ENCODE measurements at regions not wholly inside any gene's neighbourhood (a gene's known extent, or its start where the extent isn't known, plus 50 kb on each side); places are given as distances from the start of the nearest gene placed in this dataset.

DNA sequence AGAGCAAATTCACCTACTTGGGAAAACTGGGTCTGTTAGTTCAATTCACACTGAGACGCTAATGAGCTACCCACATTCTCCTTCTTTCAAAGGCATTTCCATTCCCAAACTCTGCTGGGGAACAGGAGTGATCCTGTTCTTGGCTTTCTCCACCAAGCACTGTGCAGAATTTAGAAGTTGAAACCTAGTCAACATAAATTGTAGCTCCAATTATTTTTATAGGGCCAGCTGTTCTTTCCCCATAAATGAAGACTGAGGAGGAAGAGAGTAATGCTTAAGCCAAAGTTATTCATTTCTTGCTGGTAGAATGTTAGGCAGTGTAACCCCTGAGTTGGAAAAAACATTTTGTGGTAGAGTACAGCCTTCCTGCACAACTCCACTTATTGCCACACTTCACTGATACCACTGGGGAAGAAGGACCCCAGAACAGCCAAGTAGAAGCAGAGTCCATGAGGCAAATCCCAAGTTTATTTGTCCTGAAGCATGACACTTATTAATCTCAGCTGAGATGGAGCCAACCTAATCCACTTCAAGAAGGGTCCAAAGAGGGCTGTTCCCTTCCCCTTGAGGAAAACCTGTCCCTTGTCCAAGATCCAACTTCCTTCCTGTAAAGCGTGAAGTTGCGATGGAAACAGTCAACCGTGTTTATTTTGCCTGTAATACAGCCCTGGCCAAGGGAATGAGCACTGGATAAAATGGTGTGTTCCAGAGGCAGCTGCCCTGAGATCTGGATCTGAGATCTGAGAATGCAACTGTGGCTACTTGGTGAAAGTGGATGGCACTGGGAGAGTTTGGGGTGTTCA, 151.8 kb downstream of the TBX5 start:
- DNase-seq (ENCODE audit: low spot score): no peak

DNA sequence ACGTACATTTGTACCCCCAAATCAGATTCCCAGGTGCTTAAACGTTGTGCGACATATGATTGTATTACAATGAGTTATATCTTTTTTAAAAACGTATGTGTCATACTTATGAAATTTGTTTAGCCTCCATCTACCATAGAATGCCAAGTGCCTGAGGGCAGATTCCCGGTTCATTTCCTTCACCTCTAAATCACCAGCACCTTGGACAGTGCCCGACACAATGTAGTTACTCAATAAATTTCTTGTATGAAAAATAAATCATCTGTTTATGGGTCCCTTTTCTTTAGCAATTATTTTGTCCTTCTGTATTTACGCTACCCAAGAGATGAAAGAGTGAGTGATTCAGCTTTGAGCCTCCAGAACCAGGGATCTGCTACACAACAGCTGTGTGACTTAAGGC, 157.4 kb downstream of the TBX5 start:
- no peak for DNase-seq (ENCODE audit: low spot score)

DNA sequence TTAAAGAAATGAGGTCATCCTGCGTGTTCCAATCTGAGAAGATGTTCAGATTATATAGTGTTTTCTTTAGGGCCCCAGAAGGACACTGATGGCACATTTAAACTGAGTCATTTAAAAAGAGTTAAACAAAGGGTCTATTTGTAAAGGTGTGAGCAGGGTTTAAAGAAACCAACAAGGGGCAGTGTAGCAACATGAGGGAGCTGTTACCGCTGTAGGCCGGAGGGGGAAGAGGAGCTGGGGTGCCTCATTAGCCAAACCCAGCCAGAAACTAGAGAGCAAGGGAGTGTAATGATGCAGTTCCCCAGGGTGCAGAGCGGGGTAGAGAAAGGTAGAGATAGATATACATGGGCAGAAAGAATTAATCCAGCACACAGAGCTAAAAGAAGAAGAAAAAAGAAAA, 160.4 kb downstream of the TBX5 start:
- peak; percentile 46 for DNase-seq (ENCODE audit: low spot score)

DNA sequence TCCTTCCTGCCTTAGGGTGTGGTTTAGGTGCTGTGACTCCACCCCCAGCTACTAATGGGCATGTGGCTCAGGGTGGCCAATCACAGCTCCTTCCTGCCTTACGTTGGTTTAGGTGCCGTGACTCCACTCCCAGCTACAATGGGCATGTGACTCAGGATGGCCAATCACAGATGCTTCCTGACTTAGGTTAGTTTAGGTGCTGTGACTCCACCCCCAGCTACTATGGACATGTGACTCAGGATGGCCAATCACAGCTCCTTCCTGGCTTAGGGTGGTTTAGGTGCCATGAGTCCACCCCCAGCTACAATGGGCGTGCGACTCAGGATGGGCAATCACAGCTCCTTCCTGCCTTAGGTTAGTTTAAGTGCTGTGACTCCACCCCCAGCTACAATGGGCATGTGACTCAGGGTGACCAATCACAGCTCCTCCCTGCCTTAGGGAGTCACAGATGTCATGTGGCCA, 163.9 kb downstream of the TBX5 start:
- no peak for DNase-seq (ENCODE audit: low spot score)

DNA sequence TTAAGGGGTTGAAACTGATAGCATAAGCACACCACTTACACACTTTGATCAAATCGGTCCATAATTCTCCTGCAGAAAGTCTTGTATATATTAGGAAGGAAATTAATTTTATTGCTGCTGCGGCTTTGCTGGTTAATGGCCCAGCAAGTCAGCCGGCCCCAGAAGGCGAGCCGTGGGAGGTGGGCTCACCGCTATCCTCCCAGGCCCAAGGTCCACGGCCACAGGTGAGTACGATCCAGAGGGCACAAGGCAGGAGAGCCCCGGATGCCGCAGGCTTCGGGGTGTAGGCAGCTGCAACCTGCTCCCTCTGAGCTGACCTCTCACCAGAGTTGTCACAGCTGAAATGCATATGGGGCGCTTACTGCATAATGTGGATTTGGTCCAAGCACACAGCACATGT, 165.7 kb downstream of the TBX5 start:
- no peak for DNase-seq (ENCODE audit: low spot score)

DNA sequence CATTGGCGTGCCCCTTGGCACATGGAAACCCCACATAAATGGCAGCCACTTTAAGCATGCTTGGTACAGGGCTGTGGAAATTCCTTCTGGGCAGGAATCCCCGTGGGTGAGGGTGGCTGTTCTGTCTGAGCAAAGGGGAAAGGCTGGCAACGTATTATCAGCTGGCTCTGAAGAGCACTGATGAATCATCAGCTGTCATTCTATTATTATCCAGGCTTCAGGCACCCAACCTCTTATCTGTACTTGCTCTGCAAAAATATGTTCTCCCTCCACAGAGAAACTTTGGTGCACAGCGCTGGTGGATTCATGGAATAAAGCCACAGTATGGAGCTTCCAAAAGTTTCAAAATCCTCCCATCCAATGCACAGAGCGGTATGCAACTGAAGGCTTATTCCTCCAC, 167.1 kb downstream of the TBX5 start:
- DNase-seq (ENCODE audit: low spot score): no peak

DNA sequence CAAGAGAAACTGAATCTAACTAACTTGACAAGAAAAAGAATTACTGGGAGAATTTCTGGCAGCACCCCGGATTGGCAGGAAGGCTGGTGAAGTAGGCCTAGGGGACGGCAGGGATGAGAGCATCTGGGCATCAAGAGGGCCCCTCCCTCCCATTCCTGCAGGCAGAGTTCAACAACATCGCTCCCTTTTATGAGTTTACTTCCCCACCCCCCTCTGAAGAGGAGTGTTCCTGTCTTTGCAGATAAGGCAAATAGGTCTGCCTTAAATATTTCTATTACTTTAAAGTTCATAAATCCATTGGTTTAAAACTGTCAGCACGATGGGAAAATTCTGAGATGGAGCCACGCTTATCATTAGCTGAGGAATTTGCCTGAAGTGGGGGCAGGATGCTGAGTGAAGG, 168.7 kb downstream of the TBX5 start:
- no peak for DNase-seq (ENCODE audit: low spot score)

DNA sequence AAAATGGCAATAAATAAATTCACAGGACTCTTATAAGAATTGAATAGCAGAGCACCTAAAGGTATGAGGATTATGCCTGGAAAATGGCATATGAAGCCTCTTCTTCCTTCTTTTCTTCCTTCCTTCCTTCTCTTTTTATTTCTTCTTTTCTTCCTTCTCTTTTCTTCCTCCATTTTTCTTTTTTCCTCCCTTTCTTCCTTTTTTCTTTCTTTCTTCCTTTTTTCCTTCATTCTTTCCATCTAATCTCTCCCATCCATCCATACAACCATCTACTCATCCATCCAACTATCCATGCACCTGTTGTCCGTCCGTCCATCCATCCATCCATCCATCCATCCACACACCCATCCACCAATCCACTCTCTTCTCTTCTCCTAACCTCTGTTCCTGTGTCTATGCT, 173.8 kb downstream of the TBX5 start:
- no peak for DNase-seq (ENCODE audit: low spot score)

DNA sequence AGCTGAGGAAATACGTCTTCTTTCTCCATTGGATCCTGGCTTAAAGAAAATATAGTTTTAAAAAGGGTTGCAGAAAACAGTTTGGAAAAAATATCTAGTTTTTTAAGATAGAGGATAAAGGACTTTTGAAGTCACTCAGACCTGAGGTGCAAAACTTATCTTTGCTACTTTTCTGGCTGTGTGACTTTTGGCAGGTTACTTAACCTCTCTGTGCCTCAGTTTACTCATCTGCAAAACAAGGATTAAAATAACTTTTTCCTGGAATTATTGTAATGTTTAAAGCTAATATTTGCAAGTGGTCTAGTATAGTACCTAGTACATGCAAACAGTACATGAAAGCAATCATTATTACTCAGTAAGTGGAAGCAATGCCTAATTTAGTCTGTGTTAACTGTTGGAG, 176.8 kb downstream of the TBX5 start:
- no peak for DNase-seq (ENCODE audit: low spot score)

DNA sequence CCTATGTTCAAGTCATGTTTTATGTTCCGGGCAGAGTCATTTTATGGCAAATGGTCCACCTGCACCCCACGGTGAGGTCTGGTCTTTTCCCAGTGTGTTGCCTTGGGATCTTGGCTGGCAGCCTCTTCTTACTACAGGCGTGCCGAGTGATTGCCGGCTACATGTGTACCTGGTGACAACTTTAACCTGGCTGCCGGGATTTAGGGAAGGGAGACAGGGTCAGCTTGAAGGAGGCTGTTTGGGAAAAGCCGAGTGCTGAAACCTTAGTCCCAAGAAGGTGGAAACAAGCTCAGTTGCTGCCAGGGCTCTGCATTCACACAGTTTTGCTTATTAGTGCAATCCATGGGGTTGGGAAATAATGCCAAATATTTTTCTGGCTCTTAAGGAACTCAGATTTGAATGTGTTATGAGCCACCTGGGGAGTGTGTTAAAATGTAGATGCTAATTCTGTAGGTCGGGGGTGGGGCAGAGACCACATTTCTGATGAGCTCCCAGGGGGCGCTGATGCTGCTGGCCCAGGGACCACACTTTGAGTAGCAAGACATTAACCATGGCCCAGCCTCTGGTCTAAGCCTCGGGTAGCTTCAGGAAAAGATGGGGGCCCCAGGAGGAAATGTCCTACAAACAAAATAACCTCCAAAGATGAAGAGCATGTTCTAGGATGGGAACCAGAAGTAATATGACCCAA, 179.6 kb downstream of the TBX5 start:
- DNase-seq (ENCODE audit: low spot score): peak; percentile 30

DNA sequence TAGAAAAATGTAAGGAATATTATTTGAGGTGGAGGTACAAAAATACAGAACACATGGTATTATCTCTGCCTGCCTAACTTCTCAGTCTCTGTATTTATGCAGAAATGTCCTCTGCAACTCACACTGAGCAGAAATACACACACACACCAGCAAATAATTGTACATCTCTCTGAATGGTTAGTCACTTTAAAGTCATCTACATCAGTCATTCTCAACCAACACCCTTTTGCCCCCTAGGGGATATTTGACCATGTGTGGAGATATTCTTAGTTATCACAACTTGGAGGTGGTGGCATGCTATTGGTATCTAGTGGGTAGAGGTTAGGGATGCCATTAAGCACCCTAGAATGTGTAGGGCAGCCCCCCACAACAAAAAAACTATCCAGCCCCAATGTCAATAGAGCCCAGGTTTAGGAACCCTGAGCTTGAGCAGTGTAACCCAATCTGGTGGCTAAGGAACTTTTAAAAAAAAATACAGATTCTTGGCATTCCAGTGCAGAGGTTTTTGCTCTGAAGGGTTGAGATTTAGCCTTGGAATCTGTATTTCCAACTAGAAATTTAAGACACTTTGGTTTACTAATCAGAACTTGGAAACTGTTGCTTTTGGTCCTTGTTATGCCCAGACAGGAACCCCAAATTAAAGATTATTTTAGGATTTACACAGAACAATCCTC, 183.8 kb downstream of the TBX5 start:
- no peak for DNase-seq (ENCODE audit: low spot score)

DNA sequence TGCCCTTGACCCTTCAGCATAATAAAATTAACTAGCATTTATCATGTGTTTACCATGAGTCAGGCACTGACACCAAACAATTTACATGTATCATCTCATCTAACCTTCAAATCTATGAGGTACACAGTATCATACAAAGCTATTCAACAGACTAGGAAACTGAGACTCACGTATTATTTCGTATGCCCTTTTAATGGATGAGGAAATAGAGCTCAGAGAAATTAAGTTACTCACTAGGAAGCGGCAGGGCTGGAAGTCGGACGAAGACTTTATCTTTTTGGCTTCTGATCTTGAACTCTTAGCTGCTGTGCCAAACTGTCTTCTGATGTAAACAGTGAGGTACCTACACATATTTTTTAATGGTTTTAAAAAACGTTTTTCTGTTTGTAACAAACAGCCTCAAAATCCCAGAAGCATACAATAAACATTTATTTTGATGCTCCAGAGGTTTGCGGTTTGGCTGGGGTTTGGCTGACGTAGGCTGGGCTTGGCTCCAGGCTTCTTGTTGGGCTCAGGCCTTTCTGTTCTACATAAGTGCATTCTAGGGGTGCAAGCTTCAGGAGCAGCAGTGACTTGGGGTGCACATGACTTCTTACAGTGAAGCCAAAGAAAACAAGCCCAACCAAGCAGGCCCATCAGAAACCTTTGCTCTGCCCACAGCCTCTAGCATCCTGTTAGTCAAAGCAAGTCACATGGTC, 184.7 kb downstream of the TBX5 start:
- DNase-seq (ENCODE audit: low spot score): no peak

DNA sequence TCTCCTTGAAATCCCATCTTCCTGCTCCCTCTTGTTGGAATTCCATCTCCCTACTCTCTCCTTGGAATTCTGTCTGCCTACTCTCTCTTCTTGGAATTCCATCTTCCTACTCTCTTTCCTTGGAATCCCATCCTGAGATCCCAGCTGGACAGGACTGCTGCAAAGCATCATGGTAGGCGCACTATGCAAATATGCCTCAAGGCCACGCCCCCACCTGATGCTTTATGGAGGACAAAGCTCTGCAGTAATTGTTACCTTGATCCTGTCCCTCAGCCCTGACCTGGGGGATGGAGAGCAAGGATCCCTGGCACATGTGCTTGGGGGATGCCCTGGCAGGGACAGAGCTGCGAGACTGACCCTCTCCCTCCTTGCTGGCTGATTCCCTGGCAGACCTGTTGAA, 185.6 kb downstream of the TBX5 start:
- no peak for DNase-seq (ENCODE audit: low spot score)

DNA sequence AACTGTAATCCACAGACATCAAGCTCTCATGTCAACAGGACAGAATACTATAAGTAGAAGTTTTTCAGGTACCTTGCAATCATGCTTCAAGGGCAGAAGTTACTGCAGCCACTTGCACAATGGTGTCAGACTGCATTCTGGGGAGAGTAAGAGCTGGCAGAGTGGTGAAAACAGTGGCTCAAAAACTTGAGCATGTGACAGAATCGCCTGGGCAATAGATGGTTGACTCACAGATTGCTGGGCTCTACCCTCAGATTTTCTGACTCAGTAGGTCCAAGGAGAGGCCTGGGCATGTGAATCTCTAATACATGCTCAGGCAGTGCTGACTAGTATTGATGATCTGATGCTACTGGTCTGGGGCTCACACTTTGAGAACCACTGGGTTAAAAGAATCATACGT, 187.8 kb downstream of the TBX5 start:
- DNase-seq (ENCODE audit: low spot score): no peak

DNA sequence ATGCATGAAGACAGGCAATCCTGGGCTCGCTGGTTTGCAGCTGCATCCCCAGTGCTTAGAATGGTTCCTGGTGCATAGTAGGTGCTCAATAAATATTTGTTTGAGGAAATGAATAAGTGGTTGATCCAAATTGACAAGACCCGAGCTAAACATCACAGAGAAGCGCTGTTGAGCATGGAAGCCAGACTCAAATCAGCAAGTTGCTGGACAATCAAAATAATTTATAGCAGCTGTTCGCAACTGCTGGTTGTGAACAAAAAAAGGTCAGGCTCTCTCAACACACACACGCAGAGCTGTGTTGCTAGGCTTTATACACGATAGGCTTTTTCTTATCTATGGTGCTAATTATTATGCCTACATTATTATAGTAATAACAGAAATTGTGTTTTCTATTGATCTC, 190.2 kb downstream of the TBX5 start:
- DNase-seq (ENCODE audit: low spot score): no peak

DNA sequence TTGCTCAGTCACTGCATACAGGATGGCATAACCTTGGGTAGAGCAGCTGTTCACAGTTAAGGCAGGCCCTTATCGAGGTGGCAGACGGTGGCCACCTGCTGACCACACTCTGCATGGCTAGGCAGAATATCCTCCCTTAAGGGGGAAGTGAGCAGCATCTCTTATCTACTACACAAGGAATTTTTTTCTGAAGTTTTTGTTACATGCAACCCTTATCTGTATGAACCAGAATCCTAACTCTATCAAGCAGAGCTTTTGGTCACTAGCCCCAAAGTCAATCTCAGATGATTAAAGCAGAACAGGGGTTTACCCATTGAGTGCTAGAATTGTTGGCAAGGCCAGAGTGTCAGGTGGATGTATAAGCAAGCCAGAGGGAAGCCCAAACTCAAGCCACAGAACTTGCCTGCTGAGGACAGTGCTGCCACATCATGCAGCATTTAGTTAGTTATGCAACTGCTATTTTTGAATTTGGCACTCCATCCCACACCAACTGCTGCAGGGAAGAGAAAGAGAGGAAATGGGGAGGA, 192.8 kb downstream of the TBX5 start:
- DNase-seq (ENCODE audit: low spot score): no peak

DNA sequence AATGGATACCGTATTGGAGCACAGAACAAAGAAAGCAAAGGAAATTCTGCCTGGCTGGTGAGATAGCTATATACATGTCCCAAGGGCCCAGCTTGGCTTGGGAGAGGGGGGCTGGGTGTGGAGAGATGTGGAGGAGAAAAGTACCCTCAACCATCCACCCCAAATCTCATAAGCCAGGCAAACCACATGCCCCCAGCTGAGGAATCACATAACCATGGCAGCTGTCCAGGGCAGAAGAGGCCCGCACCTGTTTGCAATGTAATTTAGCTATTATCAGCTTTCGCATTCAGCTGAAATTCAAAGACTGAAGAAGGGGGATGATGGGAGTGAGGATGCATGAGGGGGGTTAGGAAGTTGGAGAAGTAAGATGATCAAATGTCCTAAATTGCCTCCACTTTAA, 196.1 kb downstream of the TBX5 start:
- DNase-seq (ENCODE audit: low spot score): no peak

DNA sequence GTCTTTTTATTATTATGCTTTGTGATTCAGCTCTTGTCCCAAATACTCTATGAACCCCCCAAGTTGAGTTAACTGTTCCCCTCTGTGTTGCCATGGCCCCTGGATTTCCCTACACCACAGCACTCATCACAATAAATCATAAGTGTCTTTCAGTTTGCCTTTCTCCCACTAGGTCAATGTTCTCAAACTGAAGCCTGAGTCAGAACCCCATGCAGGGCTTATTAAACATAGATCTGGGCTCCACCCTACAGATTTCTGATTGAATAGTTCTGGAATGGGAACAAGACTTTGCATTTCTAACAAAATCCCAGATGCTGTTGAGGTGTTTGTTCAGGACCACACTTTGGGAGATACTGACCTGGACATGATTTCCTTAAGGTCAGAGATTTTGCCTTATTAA, 199.4 kb downstream of the TBX5 start:
- no peak for DNase-seq (ENCODE audit: low spot score)

DNA sequence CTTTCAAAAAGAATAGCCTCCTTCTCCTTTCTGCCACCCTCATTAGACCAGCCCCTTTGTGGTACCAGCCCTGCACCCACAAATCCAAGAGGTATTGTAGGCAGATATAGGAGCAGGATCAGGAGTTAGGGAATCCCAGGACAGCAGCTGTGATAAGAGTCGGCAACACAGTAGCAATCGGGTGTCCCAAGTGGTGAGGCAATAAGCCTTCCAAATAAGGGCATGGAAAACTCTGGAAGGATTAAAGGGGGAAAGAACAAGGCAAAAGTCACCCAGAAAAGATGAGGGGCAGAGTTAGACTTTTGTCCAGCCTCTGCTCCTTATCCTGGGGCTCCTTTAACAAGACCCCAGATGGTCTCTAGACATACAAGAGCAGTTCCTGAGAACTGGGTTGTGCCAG, 204.2 kb downstream of the TBX5 start:
- DNase-seq (ENCODE audit: low spot score): no peak

DNA sequence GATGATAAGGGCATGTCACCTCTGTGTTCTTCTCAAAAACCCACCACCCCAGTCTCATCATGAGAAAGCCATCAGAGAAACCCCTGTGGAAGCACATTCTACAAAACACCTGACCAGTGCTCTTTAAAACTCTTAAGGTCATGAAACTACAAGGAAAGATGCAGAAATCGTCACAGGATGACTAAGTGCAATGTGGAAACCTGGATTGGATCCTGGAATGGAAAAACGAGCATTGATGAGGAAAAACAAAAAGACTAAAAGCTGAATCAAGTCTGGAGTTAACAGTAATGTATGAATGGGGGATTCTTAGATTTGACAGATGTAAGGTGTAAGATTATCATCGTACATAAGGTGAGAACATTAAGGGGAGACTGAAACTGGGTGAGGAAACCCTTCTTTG, 211.0 kb downstream of the TBX5 start:
- DNase-seq (ENCODE audit: low spot score): no peak

DNA sequence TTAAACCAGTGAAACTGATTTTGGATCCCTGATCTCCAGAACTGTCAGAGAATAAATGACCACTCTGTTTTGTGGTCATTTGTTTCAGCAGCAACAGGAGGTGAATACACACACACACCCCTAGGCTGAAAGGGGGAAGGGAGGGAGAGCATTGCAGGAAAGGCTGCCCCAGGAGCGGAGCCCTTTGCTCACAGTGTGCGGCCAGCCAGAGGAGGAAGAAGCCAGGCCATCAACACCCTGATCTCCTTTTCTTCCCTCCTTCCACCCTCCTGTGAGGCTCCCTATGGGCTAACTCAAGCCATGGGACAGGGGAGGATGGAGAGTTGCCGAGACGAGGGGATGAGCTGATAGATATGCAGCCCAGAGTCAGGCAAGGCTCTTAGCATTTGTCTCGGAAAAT, 211.9 kb downstream of the TBX5 start:
- DNase-seq (ENCODE audit: low spot score): no peak

DNA sequence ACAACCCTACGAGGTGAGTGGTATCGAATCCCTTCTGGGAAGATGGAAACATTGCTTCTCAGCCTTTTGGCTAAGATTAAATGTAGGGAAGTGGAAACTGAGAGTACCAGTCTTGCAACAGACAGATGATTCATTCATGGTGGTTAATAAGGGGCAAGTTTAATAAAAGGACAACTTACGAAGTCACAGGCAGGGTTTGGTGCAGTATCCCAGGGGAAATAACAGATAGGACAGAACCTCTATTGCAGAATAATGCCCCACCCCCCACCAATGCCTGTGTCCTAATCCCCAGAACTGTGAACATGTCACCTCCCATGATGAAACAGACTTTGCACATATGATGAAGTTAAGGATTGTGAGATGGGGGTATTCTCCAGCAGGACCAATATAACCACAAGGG, 212.5 kb downstream of the TBX5 start:
- no peak for DNase-seq (ENCODE audit: low spot score)

Measured in iPS-NIHi11 (cell line).